GM03348 (cell line): ENCODE measurements at regions not wholly inside any gene's neighbourhood (a gene's known extent, or its start where the extent isn't known, plus 50 kb on each side); places are given as distances from the start of the nearest gene placed in this dataset.
A peak's percentile ranks its signal among the peaks of the same experiment; 100 is the strongest.
"Not testable (repeated sequence)": the region's sequence is repeated elsewhere in the genome, so short reads cannot be mapped to it uniquely, and the experiment has no call there.

Experiments
- DNase-seq: peaks from one replicate; pipeline ENCODE4 v3.0.0; 2012; ENCODE audit warnings: low spot score

- DNase-seq, result no peak
These were observed 72.5 kb downstream of the FAM50B start for GRCh38 chr6:3921663-3922062.

GRCh38 chr6:3922619-3923018 lies 73.4 kb downstream of the FAM50B start:
- DNase-seq, result not testable (repeated sequence)

- DNase-seq, result not testable (repeated sequence)
These were observed 76.3 kb downstream of the FAM50B start for GRCh38 chr6:3925223-3926149.

GRCh38 chr6:3926150-3926482 lies 76.9 kb downstream of the FAM50B start:
- peak; percentile 68 for DNase-seq

- DNase-seq, result no peak
These were observed 78.9 kb downstream of the FAM50B start for GRCh38 chr6:3928111-3928510.

- peak; percentile 85 for DNase-seq
These were observed 80.2 kb downstream of the FAM50B start for GRCh38 chr6:3929281-3929798.

GRCh38 chr6:3937438-3937837 lies 88.3 kb downstream of the FAM50B start:
- no peak for DNase-seq

GRCh38 chr6:3938715-3939367 lies 89.7 kb downstream of the FAM50B start:
- no peak for DNase-seq

GRCh38 chr6:3939368-3939958 lies 90.3 kb downstream of the FAM50B start:
- no peak for DNase-seq

- no peak for DNase-seq
These were observed 90.8 kb downstream of the FAM50B start for GRCh38 chr6:3939964-3940363.

- DNase-seq, result no peak
These were observed 91.5 kb downstream of the FAM50B start for GRCh38 chr6:3940703-3941102.

- DNase-seq, result no peak
These were observed 94.2 kb downstream of the FAM50B start for GRCh38 chr6:3943331-3943765.

GRCh38 chr6:3944246-3944645 lies 95.1 kb downstream of the FAM50B start:
- DNase-seq, result no peak

- DNase-seq, result peak; percentile 50
These were observed 97.6 kb downstream of the FAM50B start for GRCh38 chr6:3946778-3947177.

GRCh38 chr6:3948866-3949265 lies 99.7 kb downstream of the FAM50B start:
- DNase-seq, result no peak

GRCh38 chr6:3949521-3949920 lies 100.3 kb downstream of the FAM50B start:
- DNase-seq, result no peak

- DNase-seq, result no peak
These were observed 106.9 kb downstream of the FAM50B start for GRCh38 chr6:3956054-3956453.

- DNase-seq, result no peak
These were observed 108.1 kb downstream of the FAM50B start for GRCh38 chr6:3957321-3957720.

GRCh38 chr6:3958255-3958654 lies 109.1 kb downstream of the FAM50B start:
- DNase-seq, result no peak

- DNase-seq, result no peak
These were observed 110.2 kb downstream of the FAM50B start for GRCh38 chr6:3959385-3959784.

- no peak for DNase-seq
These were observed 111.7 kb downstream of the FAM50B start for GRCh38 chr6:3960754-3961361.

GRCh38 chr6:3961581-3962215 lies 112.5 kb downstream of the FAM50B start:
- DNase-seq, result no peak
